Right atrium auricular region (tissue), 2 donors: ENCODE measurements at regions not wholly inside any gene's neighbourhood (a gene's known extent, or its start where the extent isn't known, plus 50 kb on each side); places are given as distances from the start of the nearest gene placed in this dataset.
"Not testable (repeated sequence)": the region's sequence is repeated elsewhere in the genome, so short reads cannot be mapped to it uniquely, and the experiment has no call there.

ENCODE experiments used
- DNase-seq: peaks from one replicate; pipeline ENCODE4 v3.0.0-alpha.2; 2019; ENCODE audit warnings: low spot score
- H3K27ac ChIP-seq, 2 donors: fragments of 200-600 bp; sonication (generic); 1 replicate in 1 of 2; 2 replicates in 1 of 2; pipeline ENCODE4 v1.5.1; 2016 to 2019
- H3K27me3 ChIP-seq, 2 donors: fragments of 200-600 bp; sonication (generic); one replicate each; pipeline versions ENCODE4 v1.5.1 to v1.6.0; 2017 to 2019
- H3K36me3 ChIP-seq: fragments of 200-600 bp; sonication (generic); one replicate; pipeline ENCODE4 v1.5.1; 2016
- H3K4me1 ChIP-seq, 2 donors: fragments of 200-600 bp; sonication (generic); one replicate each; pipeline versions ENCODE4 v1.5.1 to v1.6.0; 2017 to 2019
- H3K4me3 ChIP-seq, 2 donors: fragments of 200-600 bp; sonication (generic); 1 replicate in 1 of 2; 2 replicates in 1 of 2; pipeline ENCODE4 v1.5.1; 2017 to 2019; ENCODE audit warnings: mild to moderate bottlenecking in 1 of 2, moderate library complexity in 1 of 2
- H3K9me3 ChIP-seq, 2 donors: fragments of 200-600 bp; sonication (generic); one replicate each; pipeline ENCODE4 v1.5.1; 2019
- TF ChIP-seq, protein P1 (sequence below), 2 donors: fragments of 200-600 bp; sonication (generic); IDR thresholded peaks; one replicate each; pipeline ENCODE4 v1.5.1; 2019; ENCODE audit warnings: antibody characterized with exemption in 2 of 2

DNA sequence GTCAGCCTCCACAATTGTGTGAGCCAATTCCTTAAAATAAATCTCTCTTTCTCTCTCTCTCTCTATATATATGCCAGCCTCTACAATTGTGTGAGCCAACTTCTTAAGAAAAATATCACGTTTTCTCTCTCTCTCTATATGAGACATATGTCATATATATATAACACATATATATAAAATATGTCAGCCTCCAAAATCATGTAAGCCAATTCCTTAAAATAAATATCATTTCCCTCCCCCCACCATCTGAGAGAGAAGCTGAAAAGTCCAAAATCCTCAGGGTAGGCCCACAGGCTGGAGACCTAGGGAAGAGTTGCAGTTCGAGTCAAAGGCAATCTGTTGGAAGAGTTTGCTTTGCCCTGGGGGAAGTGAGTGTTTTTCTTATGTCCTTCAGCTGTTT, 158.1 kb upstream of the RPS23 start:
- TF ChIP-seq, protein P1, sequence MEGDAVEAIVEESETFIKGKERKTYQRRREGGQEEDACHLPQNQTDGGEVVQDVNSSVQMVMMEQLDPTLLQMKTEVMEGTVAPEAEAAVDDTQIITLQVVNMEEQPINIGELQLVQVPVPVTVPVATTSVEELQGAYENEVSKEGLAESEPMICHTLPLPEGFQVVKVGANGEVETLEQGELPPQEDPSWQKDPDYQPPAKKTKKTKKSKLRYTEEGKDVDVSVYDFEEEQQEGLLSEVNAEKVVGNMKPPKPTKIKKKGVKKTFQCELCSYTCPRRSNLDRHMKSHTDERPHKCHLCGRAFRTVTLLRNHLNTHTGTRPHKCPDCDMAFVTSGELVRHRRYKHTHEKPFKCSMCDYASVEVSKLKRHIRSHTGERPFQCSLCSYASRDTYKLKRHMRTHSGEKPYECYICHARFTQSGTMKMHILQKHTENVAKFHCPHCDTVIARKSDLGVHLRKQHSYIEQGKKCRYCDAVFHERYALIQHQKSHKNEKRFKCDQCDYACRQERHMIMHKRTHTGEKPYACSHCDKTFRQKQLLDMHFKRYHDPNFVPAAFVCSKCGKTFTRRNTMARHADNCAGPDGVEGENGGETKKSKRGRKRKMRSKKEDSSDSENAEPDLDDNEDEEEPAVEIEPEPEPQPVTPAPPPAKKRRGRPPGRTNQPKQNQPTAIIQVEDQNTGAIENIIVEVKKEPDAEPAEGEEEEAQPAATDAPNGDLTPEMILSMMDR (IDR thresholded peaks at IDR 0.05), result no peak
- no peaks in the 10 kb centered on the region for H3K4me1 ChIP-seq
- H3K4me3 ChIP-seq, result no peak overlapping the region

DNA sequence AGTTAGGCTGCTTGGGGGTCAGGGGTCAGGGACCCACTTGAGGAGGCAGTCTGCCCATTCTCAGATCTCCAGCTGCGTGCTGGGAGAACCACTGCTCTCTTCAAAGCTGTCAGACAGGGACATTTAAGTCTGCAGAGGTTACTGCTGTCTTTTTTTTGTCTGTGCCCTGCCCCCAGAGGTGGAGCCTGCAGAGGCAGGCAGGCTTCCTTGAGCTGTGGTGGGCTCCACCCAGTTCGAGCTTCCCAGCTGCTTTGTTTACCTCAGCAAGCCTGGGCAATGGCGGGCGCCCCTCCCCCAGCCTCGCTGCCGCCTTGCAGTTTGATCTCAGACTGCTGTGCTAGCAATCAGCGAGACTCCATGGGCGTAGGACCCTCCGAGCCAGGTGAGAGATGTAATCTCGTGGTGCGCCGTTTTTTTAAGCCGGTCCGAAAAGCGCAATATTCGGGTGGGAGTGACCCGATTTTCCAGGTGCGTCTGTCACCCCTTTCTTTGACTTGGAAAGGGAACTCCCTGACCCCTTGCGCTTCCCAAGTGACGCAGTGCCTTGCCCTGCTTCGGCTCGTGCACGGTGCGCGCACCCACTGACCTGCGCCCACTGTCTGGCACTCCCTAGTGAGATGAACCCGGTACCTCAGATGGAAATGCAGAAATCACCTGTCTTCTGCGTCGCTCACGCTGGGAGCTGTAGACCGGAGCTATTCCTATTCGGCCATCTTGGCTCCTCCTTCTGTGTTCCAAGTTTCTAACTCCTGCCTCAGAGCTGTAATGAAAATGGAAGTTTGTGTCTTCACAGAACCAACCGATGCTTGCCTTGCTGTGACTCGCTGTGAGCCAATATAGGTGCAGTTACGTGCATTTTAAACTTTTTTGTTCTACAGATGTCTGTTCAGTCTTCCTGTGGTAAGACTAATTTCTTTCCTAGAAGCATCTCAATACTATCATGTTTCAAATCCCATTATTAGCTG, 156.8 kb upstream of the RPS23 start:
- H3K27me3 ChIP-seq, H3K4me1 ChIP-seq, H3K36me3 ChIP-seq, H3K9me3 ChIP-seq, DNase-seq, H3K4me3 ChIP-seq, H3K27ac ChIP-seq: not testable (repeated sequence)

More for the DNA sequence above, 158.1 kb upstream of the RPS23 start:
- Histone ChIP-seq H3K27me3 (no peaks in the 10 kb centered on the region), H3K9me3 (no peaks in the 10 kb centered on the region), H3K36me3 (no peaks in the 10 kb centered on the region), H3K27ac (no peak overlapping the region)
- DNase-seq, result no peak

DNA sequence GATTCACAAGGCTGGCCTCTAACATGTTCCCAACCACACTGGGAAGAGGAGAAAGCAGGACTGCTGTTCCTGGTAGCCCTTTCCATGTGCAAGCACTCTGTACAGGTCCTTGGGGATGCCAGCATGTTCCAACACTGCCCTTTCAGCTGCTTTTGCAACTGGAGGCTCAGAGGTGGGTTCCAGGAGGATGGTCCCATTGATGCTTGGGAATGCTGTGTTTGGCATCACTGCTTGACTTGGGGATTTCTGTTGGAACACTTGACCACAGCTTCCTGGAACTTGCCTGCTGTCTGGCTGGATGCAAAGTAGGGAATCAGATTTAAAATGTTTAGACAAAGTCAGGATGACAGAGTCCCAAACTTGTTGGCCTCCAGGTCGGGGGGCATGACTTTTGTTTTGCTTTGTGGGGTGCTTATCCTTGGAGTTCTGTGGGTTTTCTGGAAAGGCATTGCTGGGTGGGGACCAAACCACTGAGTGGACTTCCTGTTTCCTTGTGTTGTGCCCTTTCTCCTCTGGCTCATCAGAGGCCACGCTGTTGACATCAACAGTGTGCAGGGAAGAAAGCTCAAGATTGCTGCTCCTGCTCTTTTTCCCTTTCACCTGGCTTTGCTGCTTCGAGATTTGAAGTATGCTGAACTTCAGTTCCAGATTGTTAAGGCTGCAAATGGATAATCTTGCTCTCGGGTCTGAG, 148.5 kb upstream of the RPS23 start:
- Histone ChIP-seq H3K4me3 (no peak overlapping the region), H3K27me3 (no peaks in the 10 kb centered on the region), H3K9me3 (no peaks in the 10 kb centered on the region), H3K36me3 (no peaks in the 10 kb centered on the region), H3K4me1 (peaks cover 0 to 6% of the 10 kb centered on the region in 2 donors), H3K27ac (no peak overlapping the region)
- TF ChIP-seq, protein P1 (IDR thresholded peaks at IDR 0.05), result no peak
- DNase-seq, result no peak

DNA sequence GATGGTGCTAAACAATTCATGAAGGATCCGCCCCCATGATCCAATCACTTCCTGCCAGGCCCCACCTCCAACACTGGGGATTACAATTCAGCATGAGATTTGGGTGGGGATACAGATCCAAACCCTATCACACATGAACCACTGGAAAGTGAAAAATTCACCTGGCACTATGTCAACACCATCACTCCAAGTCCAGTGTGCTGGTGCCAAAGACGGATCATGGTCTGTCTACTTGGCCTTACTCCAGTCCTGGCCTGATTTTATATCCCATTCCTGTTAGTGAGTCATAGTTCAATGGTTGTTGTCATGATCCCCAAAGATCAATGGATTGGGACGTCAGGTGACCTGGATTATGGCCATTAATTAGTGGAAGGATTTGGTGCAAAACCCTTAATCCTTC, 147.4 kb upstream of the RPS23 start:
- DNase-seq, result no peak
- Histone ChIP-seq H3K4me3 (no peak overlapping the region), H3K9me3 (no peaks in the 10 kb centered on the region), H3K4me1 (peaks cover 0 to 6% of the 10 kb centered on the region in 2 donors), H3K27ac (peak overlapping the region in 1 of 2 donors; percentile 1), H3K36me3 (no peaks in the 10 kb centered on the region), H3K27me3 (no peaks in the 10 kb centered on the region)
- TF ChIP-seq, protein P1 (IDR thresholded peaks at IDR 0.05), result no peak

DNA sequence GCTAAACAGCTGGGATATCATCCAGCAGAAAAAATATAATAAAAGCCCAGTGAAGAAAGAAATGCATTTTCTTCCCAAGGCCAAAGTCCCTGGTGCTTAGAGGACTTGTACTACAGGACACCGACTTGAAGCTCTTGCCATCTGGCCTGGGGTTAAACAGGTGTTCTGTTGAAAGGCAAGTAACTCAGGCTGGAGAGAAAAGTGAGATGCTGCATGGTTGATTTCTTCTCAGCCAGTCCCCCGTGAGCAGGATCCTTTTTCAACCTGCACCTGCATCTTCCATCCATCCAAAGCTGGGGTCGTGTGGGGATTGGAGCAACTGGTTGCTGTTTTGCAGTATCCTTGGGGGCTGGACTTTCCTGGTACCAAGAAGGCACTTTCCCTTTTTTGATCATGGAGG, 146.1 kb upstream of the RPS23 start:
- Histone ChIP-seq H3K27me3 (no peaks in the 10 kb centered on the region), H3K9me3 (no peaks in the 10 kb centered on the region), H3K4me1 (peaks cover 0 to 6% of the 10 kb centered on the region in 2 donors), H3K36me3 (no peaks in the 10 kb centered on the region), H3K27ac (no peak overlapping the region), H3K4me3 (no peak overlapping the region)
- TF ChIP-seq, protein P1 (IDR thresholded peaks at IDR 0.05), result no peak
- DNase-seq, result no peak

DNA sequence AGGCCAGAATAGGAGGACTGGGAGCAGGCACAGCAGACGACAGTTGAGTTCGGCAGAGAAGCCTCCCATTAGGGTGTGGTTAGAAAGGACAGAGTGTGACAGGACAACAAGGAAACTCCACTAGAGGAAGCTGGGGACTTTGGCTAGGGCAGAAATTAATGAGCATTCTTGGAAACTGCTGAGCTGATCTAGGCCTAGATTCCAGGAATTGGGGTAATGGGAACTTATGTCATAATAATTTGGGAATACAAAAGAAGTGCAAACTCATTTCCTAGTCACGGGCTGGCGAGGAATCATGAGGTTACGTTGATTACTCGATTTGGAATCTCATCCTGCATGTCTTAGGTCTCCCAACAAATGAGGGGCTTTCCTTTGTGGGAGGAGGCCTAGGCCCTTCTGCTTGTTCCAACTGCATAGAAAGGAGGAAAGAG, 144.6 kb upstream of the RPS23 start:
- peak; percentile 76 for DNase-seq
- H3K27ac ChIP-seq, result peak overlapping the region; percentile 3 to 67
- H3K4me3 ChIP-seq, result no peak overlapping the region
- H3K9me3 ChIP-seq, result no peaks in the 10 kb centered on the region
- TF ChIP-seq, protein P1 (IDR thresholded peaks at IDR 0.05), result no peak
- H3K27me3 ChIP-seq, result no peaks in the 10 kb centered on the region
- H3K36me3 ChIP-seq, result no peaks in the 10 kb centered on the region
- peaks cover 0 to 6% of the 10 kb centered on the region in 2 donors for H3K4me1 ChIP-seq
